ENCODE measurements at regions not wholly inside any gene's neighbourhood (a gene's known extent, or its start where the extent isn't known, plus 50 kb on each side); places are given as distances from the start of the nearest gene placed in this dataset.
"Not testable (repeated sequence)": the region's sequence is repeated elsewhere in the genome, so short reads cannot be mapped to it uniquely, and the experiment has no call there.

DNA sequence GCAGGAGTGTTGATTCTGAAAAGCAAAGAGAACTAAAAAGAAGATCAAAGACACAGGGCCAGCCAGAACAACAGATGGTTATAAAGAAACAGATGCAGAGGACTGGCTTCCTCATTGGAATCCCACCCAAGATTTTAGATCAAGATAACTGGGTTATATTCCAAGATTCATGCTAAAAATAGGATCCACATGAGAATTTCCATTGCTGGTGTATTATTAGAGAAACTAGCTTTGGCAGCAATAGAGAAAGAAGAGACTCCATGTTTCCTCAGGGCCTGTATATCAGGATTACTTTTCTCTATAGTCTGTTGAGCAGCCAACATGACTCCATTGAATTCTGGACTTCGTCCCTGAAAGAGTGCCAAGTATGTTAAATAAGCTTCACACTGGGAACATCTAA lies 367.3 kb downstream of the TUSC1 start:
- TF ChIP-seq, protein P1, sequence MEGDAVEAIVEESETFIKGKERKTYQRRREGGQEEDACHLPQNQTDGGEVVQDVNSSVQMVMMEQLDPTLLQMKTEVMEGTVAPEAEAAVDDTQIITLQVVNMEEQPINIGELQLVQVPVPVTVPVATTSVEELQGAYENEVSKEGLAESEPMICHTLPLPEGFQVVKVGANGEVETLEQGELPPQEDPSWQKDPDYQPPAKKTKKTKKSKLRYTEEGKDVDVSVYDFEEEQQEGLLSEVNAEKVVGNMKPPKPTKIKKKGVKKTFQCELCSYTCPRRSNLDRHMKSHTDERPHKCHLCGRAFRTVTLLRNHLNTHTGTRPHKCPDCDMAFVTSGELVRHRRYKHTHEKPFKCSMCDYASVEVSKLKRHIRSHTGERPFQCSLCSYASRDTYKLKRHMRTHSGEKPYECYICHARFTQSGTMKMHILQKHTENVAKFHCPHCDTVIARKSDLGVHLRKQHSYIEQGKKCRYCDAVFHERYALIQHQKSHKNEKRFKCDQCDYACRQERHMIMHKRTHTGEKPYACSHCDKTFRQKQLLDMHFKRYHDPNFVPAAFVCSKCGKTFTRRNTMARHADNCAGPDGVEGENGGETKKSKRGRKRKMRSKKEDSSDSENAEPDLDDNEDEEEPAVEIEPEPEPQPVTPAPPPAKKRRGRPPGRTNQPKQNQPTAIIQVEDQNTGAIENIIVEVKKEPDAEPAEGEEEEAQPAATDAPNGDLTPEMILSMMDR (conservative IDR thresholded peaks at IDR 0.05; ENCODE audit: low read depth, low read length), result no peak
- no peak overlapping the region for H3K4me3 ChIP-seq (ENCODE audit: low read length)
- DNase-seq (ENCODE audit: low read depth), result no peak

DNA sequence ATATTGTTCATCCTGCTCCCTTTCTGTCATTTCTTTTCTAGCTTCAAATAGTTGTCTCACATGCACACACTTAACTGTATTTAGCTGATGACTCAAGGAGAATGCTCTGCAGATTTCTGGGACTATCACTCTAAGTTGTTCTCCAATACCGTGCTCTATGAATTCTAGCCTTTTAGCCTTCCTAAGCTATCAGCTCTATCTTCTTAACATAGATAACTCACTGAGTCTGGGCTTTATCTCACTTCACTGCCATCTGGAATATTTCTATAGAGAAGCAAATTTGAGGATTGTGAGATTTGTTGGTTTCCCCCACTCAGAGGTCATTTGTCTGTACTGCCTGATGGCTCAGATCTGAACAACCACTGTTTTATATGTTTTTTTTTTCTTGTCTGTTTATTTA lies 369.7 kb downstream of the TUSC1 start:
- DNase-seq (ENCODE audit: low read depth), result no peak
- TF ChIP-seq, protein P1 (conservative IDR thresholded peaks at IDR 0.05; ENCODE audit: low read depth, low read length), result no peak
- H3K4me3 ChIP-seq (ENCODE audit: low read length), result no peak overlapping the region

DNA sequence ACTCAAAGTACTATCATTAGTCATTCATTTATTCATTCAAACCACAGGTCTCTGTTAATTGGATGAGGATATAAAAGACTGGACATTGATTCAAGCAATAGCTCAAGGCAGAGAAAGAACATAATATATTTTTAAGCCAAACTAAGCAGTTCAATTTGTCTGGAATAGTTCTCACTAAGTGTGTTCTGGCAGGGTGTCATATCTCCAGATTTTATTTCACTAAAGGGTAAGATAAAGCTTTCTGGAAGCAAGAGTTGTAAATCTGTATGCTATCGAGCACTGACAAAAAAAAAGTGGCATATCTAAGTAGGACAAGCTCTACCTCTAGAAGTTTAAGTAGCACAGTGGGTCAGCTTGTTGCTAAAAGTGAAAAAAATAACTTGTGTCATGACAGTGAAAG lies 375.6 kb downstream of the TUSC1 start:
- TF ChIP-seq, protein P1 (conservative IDR thresholded peaks at IDR 0.05; ENCODE audit: low read depth, low read length), result no peak
- DNase-seq (ENCODE audit: low read depth), result no peak
- H3K4me3 ChIP-seq (ENCODE audit: low read length), result no peak overlapping the region

DNA sequence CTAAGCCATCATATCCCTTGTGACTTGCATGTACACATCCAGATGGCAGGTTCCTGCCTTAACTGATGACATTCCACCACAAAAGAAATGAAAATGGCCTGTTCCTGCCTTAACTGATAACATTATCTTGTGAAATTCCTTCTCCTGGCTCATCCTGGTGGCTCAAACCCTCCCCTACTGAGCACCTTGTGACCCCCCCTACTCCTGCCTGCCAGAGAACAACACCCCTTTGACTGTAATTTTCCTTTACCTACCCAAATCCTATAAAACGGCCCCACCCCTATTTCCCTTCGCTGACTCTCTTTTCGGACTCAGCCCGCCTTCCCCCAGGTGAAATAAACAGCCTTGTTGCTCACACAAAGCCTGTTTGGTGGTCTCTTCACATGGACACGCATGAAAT lies 390.0 kb downstream of the TUSC1 start:
- DNase-seq (ENCODE audit: low read depth); H3K4me3 ChIP-seq (ENCODE audit: low read length): not testable (repeated sequence)

DNA sequence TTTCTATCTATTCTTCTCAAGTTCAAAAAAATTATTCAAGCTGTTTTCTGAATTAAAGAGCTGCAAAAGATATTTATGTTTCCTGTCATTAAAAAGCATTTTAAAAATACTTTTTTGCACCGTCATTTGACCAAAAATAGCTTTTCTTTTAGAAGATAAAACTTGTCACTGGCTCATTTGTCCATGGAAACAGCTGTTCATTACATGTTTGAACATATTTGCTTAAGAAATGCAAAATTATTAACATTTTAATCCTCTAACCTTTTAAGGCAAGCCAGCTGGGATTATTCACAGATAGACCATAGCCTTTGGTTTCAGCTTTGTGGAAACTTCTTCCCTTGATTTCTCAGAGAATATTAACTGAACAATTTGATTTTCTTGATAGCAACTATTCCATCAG lies 393.9 kb downstream of the TUSC1 start:
- TF ChIP-seq, protein P1 (conservative IDR thresholded peaks at IDR 0.05; ENCODE audit: low read depth, low read length), result no peak
- no peak for DNase-seq (ENCODE audit: low read depth)
- H3K4me3 ChIP-seq (ENCODE audit: low read length), result no peak overlapping the region

DNA sequence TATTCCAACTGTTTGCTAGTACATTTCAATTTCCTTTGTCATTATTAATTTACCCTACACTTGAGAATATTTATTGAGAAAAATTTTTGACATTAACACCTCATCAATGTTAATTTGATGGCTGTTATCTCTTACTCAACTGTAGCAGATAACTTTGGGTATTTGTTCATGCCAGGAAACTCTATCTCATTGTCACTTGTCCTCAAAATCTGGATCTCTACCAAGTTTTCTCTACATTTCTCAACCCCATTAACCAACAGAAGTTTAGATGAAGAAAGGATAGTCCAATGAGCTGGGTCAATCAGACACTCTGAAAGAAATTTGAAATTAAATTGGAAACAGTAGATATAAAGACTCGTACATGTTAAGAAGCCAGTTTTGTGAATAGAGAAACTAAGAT lies 395.3 kb downstream of the TUSC1 start:
- no peak for DNase-seq (ENCODE audit: low read depth)
- no peak overlapping the region for H3K4me3 ChIP-seq (ENCODE audit: low read length)
- TF ChIP-seq, protein P1 (conservative IDR thresholded peaks at IDR 0.05; ENCODE audit: low read depth, low read length), result no peak

DNA sequence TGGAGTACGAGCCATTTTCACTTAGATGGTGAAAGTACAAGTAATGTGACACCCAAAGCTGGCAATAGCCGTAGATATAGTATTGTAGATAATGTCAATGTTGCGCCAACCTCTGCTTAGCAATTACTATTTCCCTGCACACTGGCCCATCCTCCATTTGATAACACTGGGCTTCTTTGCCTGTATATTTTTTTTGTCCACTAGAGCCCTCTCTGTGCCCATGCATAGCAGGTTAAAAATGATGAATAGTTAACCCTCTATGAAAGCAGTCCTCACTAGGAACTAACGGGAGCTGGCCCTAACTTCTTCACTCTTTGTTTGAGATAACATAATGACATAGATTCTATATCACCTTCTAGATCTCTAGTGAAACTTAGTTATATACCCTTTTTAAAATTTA lies 416.8 kb downstream of the TUSC1 start:
- TF ChIP-seq, protein P1 (conservative IDR thresholded peaks at IDR 0.05; ENCODE audit: low read depth, low read length), result peak; percentile 2
- DNase-seq (ENCODE audit: low read depth), result no peak

DNA sequence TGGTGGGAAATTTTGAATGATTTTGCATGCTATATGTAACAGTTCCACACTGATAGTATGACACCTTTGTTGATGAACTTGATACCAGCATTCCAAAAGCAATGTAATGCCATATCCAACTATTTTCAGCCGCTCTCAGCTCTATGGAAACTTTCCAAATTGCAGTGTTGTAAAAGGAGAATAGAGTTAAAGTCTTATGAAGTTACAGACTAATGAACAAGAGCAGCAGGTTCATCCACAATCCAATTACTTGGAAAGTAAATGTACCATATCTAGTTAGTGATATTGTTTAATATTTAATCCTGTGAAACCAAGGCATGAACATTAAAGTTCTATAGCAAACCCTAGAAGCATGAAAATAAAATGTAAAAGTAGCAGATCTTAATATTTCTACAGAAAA lies 418.2 kb downstream of the TUSC1 start:
- TF ChIP-seq, protein P1 (conservative IDR thresholded peaks at IDR 0.05; ENCODE audit: low read depth, low read length), result no peak
- DNase-seq (ENCODE audit: low read depth), result peak; percentile 8
- no peak overlapping the region for H3K4me3 ChIP-seq (ENCODE audit: low read length)

More for the DNA sequence above, 416.8 kb downstream of the TUSC1 start:
- no peak overlapping the region for H3K4me3 ChIP-seq (ENCODE audit: low read length)

Measured in retinal pigment epithelial cell (primary cell).